Lower leg skin (tissue), 4 donors: ENCODE measurements at regions not wholly inside any gene's neighbourhood (a gene's known extent, or its start where the extent isn't known, plus 50 kb on each side); places are given as distances from the start of the nearest gene placed in this dataset.
"Not testable (repeated sequence)": the region's sequence is repeated elsewhere in the genome, so short reads cannot be mapped to it uniquely, and the experiment has no call there.

Experiments
- DNase-seq, 2 donors: peaks; one replicate each; pipeline ENCODE4 v3.0.0-alpha.2; 2019; ENCODE audit warnings: low spot score in 2 of 2
- H3K4me3 ChIP-seq: fragments of 200-600 bp; sonication (generic); 2 replicates; pipeline ENCODE4 v1.5.1; 2017; ENCODE audit warnings: mild to moderate bottlenecking, low read depth; ENCODE audit not compliant: poor library complexity, severe bottlenecking
- POLR2A ChIP-seq, 2 donors: fragments of 450-650 bp; IDR thresholded peaks; one replicate each; pipeline ENCODE4 v1.6.1; 2016 to 2017; ENCODE audit warnings: antibody characterized with exemption in 2 of 2, mild to moderate bottlenecking in 1 of 2, moderate library complexity in 1 of 2
- WGBS, 2 donors: methylation state at CpG; one replicate each; pipeline ENCODE4 v1.1.5; 2018; 5-methylcytosine and 5-hydroxymethylcytosine counted together
- intact Hi-C: fragments of 100-400 bp; cut with DNase I; formaldehyde crosslinking; loops from one replicate; pipeline ENCODE4 v1.15.0; 2023; ENCODE audit warnings: low total_unique reads
- TF ChIP-seq, protein P1 (sequence below), 3 donors: fragments of 450-650 bp; IDR thresholded peaks; one replicate each; pipeline ENCODE4 v1.5.1; 2016; ENCODE audit warnings: antibody characterized with exemption in 3 of 3, mild to moderate bottlenecking in 3 of 3, moderate library complexity in 2 of 3

GRCh38 chr2:160753960-160754359 is 260.4 kb upstream of the RBMS1 start:
- TF ChIP-seq POLR2A (IDR thresholded peaks at IDR 0.05) = no peak
- TF ChIP-seq, protein P1, sequence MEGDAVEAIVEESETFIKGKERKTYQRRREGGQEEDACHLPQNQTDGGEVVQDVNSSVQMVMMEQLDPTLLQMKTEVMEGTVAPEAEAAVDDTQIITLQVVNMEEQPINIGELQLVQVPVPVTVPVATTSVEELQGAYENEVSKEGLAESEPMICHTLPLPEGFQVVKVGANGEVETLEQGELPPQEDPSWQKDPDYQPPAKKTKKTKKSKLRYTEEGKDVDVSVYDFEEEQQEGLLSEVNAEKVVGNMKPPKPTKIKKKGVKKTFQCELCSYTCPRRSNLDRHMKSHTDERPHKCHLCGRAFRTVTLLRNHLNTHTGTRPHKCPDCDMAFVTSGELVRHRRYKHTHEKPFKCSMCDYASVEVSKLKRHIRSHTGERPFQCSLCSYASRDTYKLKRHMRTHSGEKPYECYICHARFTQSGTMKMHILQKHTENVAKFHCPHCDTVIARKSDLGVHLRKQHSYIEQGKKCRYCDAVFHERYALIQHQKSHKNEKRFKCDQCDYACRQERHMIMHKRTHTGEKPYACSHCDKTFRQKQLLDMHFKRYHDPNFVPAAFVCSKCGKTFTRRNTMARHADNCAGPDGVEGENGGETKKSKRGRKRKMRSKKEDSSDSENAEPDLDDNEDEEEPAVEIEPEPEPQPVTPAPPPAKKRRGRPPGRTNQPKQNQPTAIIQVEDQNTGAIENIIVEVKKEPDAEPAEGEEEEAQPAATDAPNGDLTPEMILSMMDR (IDR thresholded peaks at IDR 0.05) = no peak

DNA sequence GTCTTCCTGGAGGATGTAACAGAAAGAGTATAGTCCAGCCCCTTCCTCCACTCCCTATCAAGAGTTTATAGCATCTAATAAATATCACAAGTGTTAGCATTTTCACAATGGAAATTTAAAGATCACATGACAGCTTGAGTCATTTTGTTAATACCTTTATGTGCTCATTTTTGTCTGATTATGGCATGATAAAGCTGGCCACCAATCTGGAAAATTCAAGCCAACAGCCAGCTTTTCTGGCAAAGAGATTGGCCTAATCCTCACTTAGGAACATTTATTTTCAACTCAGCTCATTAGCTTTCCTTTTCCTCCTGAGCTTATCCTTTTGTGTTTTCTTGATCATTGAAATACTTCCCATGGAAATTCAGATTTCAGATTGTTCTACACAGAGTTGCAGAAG is 262.9 kb upstream of the RBMS1 start:
- TF ChIP-seq, protein P1 (IDR thresholded peaks at IDR 0.05) = no peak
- TF ChIP-seq POLR2A (IDR thresholded peaks at IDR 0.05) = no peak
- H3K4me3 ChIP-seq = no peak overlapping the region
- DNase-seq = no peak
- intact Hi-C loops = no loop called here

More at GRCh38 chr2:160753960-160754359, 260.4 kb upstream of the RBMS1 start:
- DNase-seq = no peak
- H3K4me3 ChIP-seq = no peak overlapping the region
- intact Hi-C loops = no loop called here

DNA sequence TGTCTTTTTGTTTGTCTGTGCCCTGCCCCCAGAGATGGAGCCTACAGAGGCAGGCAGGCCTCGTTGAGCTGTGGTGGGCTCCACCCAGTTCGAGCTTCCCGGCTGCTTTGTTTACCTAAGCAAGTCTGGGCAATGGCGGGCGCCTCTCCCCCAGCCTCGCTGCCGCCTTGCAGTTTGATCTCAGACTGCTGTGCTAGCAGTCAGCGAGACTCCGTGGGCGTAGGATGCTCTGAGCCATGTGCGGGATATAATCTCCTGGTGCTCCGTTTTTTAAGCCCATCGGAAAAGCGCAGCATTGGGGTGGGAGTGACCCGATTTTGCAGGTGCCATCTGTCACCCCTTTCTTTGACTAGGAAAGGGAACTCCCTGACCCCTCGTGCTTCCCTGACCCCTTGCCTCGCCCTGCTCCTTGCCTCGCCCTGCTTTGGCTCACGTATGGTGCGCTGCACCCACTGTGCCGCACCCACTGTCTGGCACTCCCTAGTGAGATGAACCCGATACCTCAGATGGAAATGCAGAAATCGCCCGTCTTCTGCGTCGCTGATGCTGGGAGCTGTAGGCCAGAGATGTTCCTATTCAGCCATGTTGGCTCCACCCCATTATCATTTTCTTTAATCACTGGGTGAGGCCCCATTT is 269.0 kb upstream of the RBMS1 start:
- 97% methylated on average over 25 to 26 of the region's 26 CpGs for WGBS, 2 donors
- DNase-seq, H3K4me3 ChIP-seq, intact Hi-C loops: not testable (repeated sequence)

DNA sequence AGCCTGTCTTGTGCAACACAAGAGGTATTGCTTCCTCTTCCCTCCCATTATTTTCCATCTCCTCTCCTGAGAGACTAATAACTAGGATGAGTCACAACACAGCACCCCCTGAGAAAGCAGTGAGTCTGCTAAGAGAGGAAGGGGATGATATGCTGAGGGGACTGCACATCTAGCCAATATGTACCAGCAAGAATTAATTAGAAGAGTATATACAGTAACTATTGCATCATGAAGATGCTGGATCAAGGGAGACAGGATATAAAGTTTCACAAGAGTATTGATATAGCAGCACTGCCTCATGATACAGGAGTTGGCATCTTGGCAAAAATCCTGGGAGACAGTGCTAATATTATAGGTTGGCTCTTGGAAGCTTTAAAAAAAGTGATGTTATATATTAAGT is 289.9 kb upstream of the RBMS1 start:
- H3K4me3 ChIP-seq = no peak overlapping the region
- intact Hi-C loops = no loop called here
- no peak for DNase-seq
- TF ChIP-seq POLR2A (IDR thresholded peaks at IDR 0.05) = no peak
- TF ChIP-seq, protein P1 (IDR thresholded peaks at IDR 0.05) = no peak

DNA sequence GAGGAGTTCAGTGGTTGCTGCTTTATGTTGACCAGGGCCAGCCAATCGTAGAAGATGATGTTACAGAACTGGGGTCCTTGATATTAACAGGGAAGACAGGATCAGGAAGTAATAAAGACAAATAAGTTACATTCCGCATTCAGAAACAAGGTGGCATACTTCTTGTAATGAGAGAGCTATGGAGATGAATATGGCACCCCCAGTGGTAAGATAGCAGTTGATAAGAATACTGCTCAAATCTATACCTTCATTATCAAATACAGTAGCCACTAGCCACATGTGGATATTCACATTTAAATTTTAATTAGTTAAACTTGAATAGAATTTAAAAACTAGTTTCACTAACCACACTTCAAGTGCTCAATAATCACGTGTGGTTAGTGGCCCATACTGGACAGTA is 290.4 kb upstream of the RBMS1 start:
- no peak for DNase-seq
- no peak for TF ChIP-seq POLR2A (IDR thresholded peaks at IDR 0.05)
- TF ChIP-seq, protein P1 (IDR thresholded peaks at IDR 0.05) = no peak
- WGBS, 2 donors = 95 to 96% methylated on average over 3 of the region's 3 CpGs
- intact Hi-C loops = no loop called here
- H3K4me3 ChIP-seq = no peak overlapping the region

DNA sequence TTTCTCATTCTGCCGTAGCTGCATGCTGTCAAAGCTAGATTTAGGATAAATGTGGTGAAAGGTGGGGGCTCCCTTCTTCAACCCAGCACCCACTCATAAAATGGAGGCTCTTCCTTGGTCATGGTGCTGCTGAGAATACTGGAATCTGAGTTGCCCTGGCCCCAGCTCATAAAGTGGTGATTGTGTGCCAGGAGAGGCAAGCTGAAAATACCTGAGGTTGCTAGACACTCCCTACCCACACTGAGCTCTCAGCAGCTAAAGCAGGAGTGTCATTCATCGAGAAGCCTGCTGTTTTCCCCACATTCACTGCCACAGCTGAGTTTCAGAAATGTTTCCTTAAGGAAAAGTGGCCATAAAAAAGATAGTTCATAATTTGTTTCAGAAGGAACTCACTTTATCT is 297.1 kb upstream of the RBMS1 start:
- H3K4me3 ChIP-seq = no peak overlapping the region
- 63 to 71% methylated on average over 2 of the region's 2 CpGs for WGBS, 2 donors
- TF ChIP-seq POLR2A (IDR thresholded peaks at IDR 0.05) = no peak
- TF ChIP-seq, protein P1 (IDR thresholded peaks at IDR 0.05) = no peak
- no peak for DNase-seq
- intact Hi-C loops = no loop called here
